ENCODE measurements at regions not wholly inside any gene's neighbourhood (a gene's known extent, or its start where the extent isn't known, plus 50 kb on each side); places are given as distances from the start of the nearest gene placed in this dataset.
"Not testable (repeated sequence)": the region's sequence is repeated elsewhere in the genome, so short reads cannot be mapped to it uniquely, and the experiment has no call there.

- DNase-seq: no peak
These were observed 352.4 kb downstream of the TCERG1L start for GRCh38 chr10:130958981-130959751.

DNA sequence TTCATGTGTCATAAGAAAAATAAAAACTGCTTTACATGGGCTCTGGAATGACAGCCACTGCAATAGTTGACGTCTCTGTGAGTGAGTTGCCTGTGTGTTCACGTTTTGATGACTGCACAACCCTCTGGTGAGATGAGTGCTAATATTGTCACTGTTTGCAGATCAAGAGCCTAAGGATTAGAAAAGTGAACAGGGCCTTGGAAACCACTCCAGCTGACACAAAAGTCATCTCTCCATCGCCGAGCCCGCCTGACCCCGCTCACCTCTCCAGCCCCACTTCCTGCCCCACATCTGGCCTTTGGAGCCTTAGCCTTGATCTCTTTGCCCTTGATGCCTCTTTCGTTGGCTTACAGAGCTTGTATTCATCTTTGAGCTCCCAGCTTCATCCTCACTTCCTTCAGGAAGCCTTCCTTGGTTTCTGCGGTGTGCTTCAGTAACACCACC lies 351.7 kb downstream of the TCERG1L start:
- no peak for DNase-seq

- DNase-seq: no peak
These were observed 351.0 kb downstream of the TCERG1L start for GRCh38 chr10:130960531-130960930.

DNA sequence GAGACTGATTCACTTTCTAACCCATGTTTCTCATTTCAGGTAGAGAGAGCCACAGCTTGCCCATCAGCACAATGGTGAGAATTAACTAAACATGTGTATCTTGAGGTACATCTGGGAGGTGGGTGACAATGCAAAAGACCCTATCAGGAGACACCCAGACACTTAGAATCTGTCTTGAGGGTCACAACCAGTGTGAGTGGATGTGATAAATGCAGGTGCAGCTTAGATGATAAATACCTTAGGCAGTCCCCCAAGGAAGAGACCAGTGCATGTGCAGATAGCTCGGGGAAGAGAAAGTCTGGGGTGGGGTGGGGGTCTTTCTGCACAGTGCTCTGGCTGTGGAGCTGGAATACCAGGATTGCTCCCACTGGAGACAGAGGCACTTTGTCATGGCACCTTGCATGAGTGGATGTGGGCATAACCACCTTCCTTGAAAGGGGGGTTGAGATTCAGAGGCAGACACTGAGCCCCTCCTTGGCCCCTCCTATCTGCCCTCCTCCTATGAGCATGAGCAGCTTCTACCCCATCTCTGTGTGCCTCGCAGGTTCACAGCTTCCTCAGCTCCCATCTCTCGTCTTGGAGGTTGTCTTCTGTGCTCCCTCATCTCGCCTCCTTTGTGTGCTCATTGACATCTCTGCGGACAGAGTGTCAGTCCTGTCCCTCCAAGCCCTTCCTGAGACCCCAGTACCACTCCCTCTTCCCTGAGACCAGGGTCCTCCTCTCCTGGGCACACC lies 349.8 kb downstream of the TCERG1L start:
- no peak for DNase-seq

DNA sequence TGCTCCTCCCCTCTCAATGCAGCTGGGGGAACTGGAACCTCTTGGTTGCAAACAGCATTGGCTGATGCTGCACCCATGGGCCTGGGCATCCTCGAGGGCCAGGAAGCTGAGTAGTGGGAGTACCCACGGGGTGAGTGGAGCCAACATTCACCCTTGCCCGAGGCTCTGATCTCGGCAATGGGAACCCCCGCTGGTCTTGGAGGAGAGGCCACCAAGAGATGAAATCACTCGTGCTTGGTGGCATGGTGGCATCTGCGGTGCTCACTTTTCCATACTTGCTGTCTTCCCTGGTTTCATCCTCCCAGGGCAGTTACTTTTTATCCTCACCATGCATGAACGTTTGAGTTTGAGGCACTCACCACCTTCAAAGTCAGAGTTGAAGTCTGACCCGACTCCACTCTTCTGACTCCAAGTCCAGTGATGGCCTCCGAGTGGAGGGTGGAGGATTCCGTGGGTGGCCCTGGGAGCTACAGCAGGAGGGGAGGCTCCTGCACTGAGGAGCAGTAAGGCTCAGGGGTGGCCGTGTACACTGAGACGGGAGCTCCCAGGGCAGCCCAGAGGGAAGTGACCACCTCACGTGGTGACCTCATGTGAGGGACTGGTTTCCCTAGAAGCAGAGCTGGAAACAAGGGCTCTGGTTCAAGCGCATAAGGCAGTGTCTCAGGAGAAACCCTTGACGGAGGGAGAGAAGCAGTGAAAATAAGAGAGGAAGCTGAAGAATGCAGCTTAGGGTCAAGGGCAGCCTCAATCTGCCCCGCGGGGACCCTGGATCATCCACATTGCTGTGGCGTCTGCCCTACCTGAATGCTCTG lies 349.1 kb downstream of the TCERG1L start:
- DNase-seq: no peak

DNA sequence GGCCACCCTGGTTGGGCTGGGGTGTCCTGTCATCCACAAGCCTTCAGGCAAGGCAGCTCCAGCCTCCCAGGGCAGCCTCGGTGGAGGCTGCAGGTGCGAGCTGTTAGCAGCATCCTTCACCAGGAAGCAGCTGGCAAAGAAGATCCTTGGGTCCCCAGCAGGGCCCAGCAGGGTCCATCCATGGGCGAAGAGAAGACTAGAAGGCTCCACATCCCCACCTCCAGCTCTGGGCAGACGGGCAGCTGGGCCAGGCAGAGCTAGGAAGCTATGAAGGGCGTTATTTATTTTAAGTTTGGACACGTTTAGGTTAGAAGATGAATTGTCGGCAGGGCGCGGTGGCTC lies 348.5 kb downstream of the TCERG1L start:
- DNase-seq: no peak

GRCh38 chr10:130963786-130964522 lies 347.6 kb downstream of the TCERG1L start:
- DNase-seq: no peak

- no peak for DNase-seq
These were observed 346.8 kb downstream of the TCERG1L start for GRCh38 chr10:130964771-130965170.

- DNase-seq: no peak
These were observed 344.4 kb downstream of the TCERG1L start for GRCh38 chr10:130967161-130967560.

GRCh38 chr10:130967784-130968183 lies 343.7 kb downstream of the TCERG1L start:
- DNase-seq: no peak

DNA sequence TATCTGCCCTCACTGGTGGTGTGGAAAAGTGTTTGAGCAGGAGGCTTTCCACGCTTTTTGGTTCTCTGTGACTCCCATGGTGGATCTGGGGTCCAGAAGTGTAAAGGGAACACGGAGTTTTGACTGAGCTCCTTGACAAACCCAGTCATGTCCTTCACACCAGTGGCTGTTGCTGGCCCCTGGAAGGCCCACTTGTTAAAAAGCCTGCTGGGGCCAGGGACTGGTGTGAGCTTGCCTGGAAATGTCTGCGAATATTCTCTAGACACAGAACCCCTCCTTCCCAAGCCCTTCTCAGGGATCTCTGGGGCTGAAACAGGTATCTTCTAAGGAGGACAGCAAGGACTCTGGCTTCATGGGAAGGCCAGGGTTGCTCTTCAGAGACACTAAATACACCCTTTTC lies 343.0 kb downstream of the TCERG1L start:
- DNase-seq: no peak

GRCh38 chr10:130968964-130969363 lies 342.6 kb downstream of the TCERG1L start:
- DNase-seq: no peak

- DNase-seq: no peak
These were observed 341.8 kb downstream of the TCERG1L start for GRCh38 chr10:130969700-130970099.

DNA sequence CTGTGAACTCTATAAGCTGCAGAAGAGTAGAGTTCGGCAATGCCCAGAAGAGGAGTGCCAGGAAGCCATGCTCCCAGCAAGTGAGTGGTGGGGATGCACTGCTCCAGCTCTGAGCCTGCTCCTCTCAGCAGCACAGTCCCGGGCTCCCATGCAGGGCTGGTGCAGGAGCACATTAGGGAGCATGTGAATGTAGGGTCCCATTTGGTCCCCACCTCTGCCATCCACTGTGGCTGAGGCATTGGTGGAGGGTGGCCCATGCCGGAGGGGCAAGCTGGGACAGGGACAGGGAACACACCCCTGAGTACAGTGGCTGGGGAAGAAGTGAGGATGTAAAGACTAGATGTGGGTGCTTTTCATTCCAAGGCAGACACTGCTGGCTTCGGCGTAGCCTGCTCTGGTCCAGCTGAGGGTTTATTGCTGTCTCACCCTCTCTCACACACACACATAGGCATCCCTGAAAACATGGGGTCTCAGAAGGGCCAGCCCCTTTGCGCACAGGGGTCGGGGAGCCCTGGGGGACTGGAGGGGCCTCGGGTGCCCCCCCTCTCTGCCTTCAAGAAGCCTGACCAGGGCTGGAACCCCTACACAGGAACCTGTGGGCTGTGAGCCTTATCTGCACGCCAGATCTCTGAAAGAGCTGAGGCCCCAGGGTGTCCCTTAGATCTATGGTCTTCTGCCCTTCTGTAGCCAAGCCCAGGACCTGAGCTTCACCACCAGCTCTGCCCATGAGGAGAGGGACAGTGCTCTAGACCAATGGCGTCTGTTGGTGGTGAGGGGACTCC lies 341.0 kb downstream of the TCERG1L start:
- DNase-seq: no peak

- DNase-seq: no peak
These were observed 340.4 kb downstream of the TCERG1L start for GRCh38 chr10:130971123-130971435.

GRCh38 chr10:130973127-130973839 lies 338.2 kb downstream of the TCERG1L start:
- no peak for DNase-seq

GRCh38 chr10:130974166-130974565 lies 337.4 kb downstream of the TCERG1L start:
- DNase-seq: no peak

GRCh38 chr10:130975351-130975750 lies 336.2 kb downstream of the TCERG1L start:
- not testable (repeated sequence) for DNase-seq

GRCh38 chr10:130982802-130983201 lies 328.7 kb downstream of the TCERG1L start:
- no peak for DNase-seq

DNA sequence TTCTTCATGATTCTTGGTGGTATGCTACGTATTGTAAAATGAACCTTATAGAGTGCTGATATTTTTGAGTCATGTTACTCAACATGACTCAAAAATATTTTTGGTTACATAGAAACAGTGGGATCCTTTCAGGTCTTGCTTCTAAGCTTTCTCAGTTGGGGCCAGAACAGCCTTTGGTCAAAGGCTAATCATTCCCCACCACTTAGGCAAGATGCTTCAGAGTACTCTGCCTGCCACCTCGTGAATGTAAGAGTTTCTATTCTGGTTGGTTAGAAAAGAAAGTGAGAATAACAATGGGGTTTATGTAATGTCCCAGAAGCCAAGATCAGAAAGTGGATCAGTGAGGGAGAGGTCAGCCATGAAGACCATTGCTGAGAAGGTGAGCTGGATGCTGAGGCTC lies 327.8 kb downstream of the TCERG1L start:
- no peak for DNase-seq

DNA sequence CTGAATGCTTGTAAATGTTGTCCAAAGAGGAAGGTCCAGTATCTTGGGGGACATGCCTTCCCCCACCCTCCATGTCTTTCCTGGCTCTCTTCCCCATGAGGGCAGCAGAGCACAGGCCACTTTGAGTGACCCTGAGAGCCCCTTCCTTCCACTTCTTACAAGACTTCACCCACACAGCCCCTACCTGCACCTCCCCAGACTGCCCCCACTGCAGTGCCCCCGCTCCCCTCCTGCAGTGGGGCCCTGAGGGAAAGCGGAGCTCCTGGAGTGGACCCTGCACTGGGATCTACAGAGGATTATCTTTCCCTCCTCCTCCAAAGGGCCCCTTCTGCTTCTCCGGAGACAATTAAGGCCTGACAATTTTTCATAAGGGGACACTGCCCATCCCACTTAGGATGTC lies 326.8 kb downstream of the TCERG1L start:
- DNase-seq: no peak

Measured in activated CD4-positive, alpha-beta T cell treated with anti-CD3 and anti-CD28 coated beads, Interleukin-2, amount 50 U/mL, for 1 hour (primary cell).